Panc1 (cell line): ENCODE measurements at regions not wholly inside any gene's neighbourhood (a gene's known extent, or its start where the extent isn't known, plus 50 kb on each side); places are given as distances from the start of the nearest gene placed in this dataset.

ENCODE experiments used
- ATAC-seq: fragments of 200-7000 bp; cut with Tn5 transposase; 2 replicates; pipeline ENCODE4 v1.9.1; 2020; ENCODE audit warnings: mild to moderate bottlenecking, moderate library complexity
- BruUV-seq: library from RNA; stranded (reverse); fragments of 400-500 nt; replicated peaks from 2 replicates; lab custom pipeline; 2021; lab: Mats Ljungman, UMichigan
- CTCF ChIA-PET: fragments of 300-600 bp; sonication (Branson Sonifier 250); formaldehyde crosslinking; loops from one replicate; lab custom pipeline; 2022; ENCODE audit warnings: antibody characterized with exemption; lab: Charles Lee
- POLR2A ChIA-PET: fragments of 300-600 bp; sonication (Branson Sonifier 250); formaldehyde crosslinking; loops from one replicate; lab custom pipeline; 2022; ENCODE audit warnings: antibody characterized with exemption; lab: Charles Lee
- DNase-seq: peaks from one replicate; pipeline ENCODE4 v3.0.0-alpha.2; 2010; ENCODE audit warnings: low read depth, low spot score
- H3K27ac ChIP-seq: 2 replicates; pipeline ENCODE4 v1.5.1; 2011; ENCODE audit warnings: mild to moderate bottlenecking, low read length, inconsistent platforms
- H3K27me3 ChIP-seq: fragments of 200-500 bp; sonication (Bioruptor generic); 2 replicates; pipeline ENCODE4 v1.6.0; 2014; ENCODE audit warnings: low read length, inconsistent platforms; ENCODE audit not compliant: control insufficient read depth, insufficient read depth
- H3K36me3 ChIP-seq: fragments of 200-500 bp; sonication (Bioruptor generic); 2 replicates; pipeline ENCODE4 v1.5.1; 2014; ENCODE audit warnings: inconsistent platforms, mild to moderate bottlenecking, low read length, moderate library complexity; ENCODE audit not compliant: control insufficient read depth, insufficient read depth
- H3K4me1 ChIP-seq: 2 replicates; pipeline ENCODE4 v1.5.1; 2011; ENCODE audit warnings: inconsistent platforms, mild to moderate bottlenecking, low read length, moderate library complexity; ENCODE audit not compliant: control insufficient read depth, insufficient read depth
- H3K4me3 ChIP-seq, 2 experiments: 2 replicates each; pipeline ENCODE4 v1.5.1; 2011 to 2012; ENCODE audit warnings: low read depth in 2 of 2, low read length in 2 of 2, mild to moderate bottlenecking in 2 of 2, inconsistent platforms in 1 of 2, moderate library complexity in 1 of 2
- H3K9me3 ChIP-seq: fragments of 200-500 bp; sonication (Bioruptor generic); 2 replicates; pipeline ENCODE4 v1.5.1; 2014; ENCODE audit warnings: low read depth, mild to moderate bottlenecking, inconsistent platforms, low read length, moderate library complexity; ENCODE audit not compliant: control insufficient read depth, insufficient read depth
- POLR2AphosphoS5 ChIP-seq: IDR thresholded peaks from 2 replicates; pipeline ENCODE4 v1.6.1; 2012; ENCODE audit warnings: mild to moderate bottlenecking, low read depth, low read length, moderate library complexity
- SIN3A ChIP-seq: IDR thresholded peaks from 2 replicates; pipeline ENCODE4 v1.6.1; 2012; ENCODE audit warnings: low read depth, mild to moderate bottlenecking, low read length, moderate library complexity, borderline replicate concordance; ENCODE audit not compliant: insufficient read depth
- TCF7L2 ChIP-seq: IDR thresholded peaks from 2 replicates; pipeline ENCODE4 v1.6.1; 2011; ENCODE audit warnings: mild to moderate bottlenecking, low read depth, low read length, inconsistent platforms
- in situ Hi-C: cut with HindIII; loops from 2 replicates; pipeline ENCODE4 v1.10.0; 2016; ENCODE audit warnings: low sequenced_read_pairs, low pct_unique_long_range_greater_than_20kb
- intact Hi-C: fragments of 100-400 bp; cut with micrococcal nuclease; formaldehyde crosslinking; loops from one replicate; pipeline ENCODE4 v1.10.0; 2022; ENCODE audit not compliant: unreplicated experiment
- TF ChIP-seq, protein P1 (sequence below): fragments of 450-650 bp; IDR thresholded peaks from 2 replicates; pipeline ENCODE4 v1.5.1; 2017; ENCODE audit warnings: mild to moderate bottlenecking
- TF ChIP-seq, protein P2 (sequence below), 2 experiments: IDR thresholded peaks; 2 replicates each; pipeline ENCODE4 v1.6.1; 2011 to 2012; ENCODE audit warnings: low read depth in 2 of 2, control low read depth in 1 of 2, low read length in 1 of 2, mild to moderate bottlenecking in 1 of 2, moderate library complexity in 1 of 2; ENCODE audit not compliant: insufficient read depth in 1 of 2

DNA sequence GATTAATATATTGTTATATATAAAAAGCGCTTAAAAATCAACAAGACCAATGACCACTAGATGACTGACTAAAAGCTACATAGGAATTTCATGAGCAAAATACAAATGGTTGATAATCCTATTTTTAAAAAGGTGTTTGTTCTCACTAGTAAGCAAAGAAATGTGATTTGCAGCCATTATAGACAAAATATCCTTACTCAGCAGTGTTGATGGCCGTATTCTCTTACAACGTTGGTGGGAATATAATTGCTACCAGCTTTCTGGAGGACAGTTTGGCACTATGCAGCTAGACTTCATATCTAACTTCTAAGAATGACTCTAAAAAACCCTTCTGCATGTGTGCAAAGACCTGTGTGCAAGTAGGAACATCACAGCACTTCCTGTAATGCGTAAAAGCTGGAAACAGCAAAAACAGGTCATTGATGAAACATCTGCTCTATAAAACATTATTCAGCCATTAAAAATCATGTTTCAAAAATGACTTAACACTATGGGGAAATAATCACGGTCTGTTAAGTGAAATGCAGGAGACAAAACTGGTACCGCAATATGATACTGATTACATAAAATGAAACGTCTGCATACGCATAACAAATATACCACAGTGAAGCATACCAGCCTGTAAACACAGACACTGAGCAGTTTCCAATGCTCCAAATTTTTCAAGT, 70.1 kb upstream of the LINC01488 start:
- POLR2A ChIA-PET = interaction anchor here (0.7 to 0.8 kb wide), 2 partner anchors 14 to 540 kb away, joined by 4 to 9 read pairs; no protein-coding TSS in a partner anchor
- in situ Hi-C loops = no loop called here

DNA sequence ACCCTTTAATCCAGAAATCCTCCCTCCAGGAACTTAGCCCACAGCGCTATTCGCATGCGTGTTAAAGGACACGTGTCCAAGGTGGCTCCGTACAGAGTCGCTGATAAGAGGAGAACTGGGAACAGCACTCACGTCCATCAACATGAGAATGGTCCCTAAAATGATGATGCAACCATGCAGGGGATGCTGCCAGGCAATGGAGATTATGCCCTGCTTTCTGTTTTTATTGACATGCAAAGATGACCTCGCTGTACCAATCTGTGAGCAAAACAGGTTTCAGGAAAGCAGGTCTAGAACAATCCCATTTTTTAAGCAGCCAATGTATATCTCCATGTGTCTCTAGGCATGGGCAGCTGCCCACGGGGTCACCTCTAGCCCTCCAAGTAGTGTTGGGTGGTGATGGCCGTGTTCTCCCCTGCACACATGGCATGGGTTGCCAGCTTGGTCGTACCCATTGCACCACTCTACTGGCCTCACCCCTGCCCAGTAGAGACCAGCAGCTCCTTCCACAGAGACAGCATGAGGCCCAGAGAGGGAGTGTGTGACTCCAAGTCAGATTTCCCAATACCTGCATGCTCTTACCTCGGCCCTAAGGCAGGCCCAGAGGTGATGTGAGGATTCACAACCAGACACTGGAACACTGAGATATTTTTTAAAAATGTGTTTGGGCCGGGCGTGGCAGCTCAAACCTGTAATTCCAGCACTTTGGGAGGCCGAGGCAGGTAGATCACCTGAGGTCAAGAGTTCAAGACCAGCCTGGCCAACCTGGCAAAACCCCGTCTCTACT, 68.3 kb upstream of the LINC01488 start:
- no peaks in the 10 kb centered on the region for H3K27me3 ChIP-seq
- ChIA-PET POLR2A (no interaction called here), CTCF (interaction anchor here (0.7 kb wide), 1 partner anchor 40 kb away, joined by 6 read pairs; no protein-coding TSS in a partner anchor)
- no peak for DNase-seq
- no peak overlapping the region for H3K4me3 ChIP-seq
- TF ChIP-seq, protein P1, sequence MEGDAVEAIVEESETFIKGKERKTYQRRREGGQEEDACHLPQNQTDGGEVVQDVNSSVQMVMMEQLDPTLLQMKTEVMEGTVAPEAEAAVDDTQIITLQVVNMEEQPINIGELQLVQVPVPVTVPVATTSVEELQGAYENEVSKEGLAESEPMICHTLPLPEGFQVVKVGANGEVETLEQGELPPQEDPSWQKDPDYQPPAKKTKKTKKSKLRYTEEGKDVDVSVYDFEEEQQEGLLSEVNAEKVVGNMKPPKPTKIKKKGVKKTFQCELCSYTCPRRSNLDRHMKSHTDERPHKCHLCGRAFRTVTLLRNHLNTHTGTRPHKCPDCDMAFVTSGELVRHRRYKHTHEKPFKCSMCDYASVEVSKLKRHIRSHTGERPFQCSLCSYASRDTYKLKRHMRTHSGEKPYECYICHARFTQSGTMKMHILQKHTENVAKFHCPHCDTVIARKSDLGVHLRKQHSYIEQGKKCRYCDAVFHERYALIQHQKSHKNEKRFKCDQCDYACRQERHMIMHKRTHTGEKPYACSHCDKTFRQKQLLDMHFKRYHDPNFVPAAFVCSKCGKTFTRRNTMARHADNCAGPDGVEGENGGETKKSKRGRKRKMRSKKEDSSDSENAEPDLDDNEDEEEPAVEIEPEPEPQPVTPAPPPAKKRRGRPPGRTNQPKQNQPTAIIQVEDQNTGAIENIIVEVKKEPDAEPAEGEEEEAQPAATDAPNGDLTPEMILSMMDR = no peak
- TF ChIP-seq SIN3A (no peak), TCF7L2 (no peak), POLR2AphosphoS5 (no peak)
- TF ChIP-seq, protein P2, sequence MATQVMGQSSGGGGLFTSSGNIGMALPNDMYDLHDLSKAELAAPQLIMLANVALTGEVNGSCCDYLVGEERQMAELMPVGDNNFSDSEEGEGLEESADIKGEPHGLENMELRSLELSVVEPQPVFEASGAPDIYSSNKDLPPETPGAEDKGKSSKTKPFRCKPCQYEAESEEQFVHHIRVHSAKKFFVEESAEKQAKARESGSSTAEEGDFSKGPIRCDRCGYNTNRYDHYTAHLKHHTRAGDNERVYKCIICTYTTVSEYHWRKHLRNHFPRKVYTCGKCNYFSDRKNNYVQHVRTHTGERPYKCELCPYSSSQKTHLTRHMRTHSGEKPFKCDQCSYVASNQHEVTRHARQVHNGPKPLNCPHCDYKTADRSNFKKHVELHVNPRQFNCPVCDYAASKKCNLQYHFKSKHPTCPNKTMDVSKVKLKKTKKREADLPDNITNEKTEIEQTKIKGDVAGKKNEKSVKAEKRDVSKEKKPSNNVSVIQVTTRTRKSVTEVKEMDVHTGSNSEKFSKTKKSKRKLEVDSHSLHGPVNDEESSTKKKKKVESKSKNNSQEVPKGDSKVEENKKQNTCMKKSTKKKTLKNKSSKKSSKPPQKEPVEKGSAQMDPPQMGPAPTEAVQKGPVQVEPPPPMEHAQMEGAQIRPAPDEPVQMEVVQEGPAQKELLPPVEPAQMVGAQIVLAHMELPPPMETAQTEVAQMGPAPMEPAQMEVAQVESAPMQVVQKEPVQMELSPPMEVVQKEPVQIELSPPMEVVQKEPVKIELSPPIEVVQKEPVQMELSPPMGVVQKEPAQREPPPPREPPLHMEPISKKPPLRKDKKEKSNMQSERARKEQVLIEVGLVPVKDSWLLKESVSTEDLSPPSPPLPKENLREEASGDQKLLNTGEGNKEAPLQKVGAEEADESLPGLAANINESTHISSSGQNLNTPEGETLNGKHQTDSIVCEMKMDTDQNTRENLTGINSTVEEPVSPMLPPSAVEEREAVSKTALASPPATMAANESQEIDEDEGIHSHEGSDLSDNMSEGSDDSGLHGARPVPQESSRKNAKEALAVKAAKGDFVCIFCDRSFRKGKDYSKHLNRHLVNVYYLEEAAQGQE (IDR thresholded peaks at IDR 0.05; ENCODE audit: insufficient read depth in 1 of 2, low read depth in 2 of 2, low read length in 1 of 2) = no peak
- no peak overlapping the region for H3K27ac ChIP-seq
- H3K36me3 ChIP-seq = no peaks in the 10 kb centered on the region
- ATAC-seq = no peak
- no peaks in the 10 kb centered on the region for H3K9me3 ChIP-seq
- intact Hi-C loops (no loop called here), in situ Hi-C loops (no loop called here)
- BruUV-seq = no TSS peak
- H3K4me1 ChIP-seq = no peaks in the 10 kb centered on the region

More for the DNA sequence above, 70.1 kb upstream of the LINC01488 start:
- intact Hi-C loops = no loop called here
- no peaks in the 10 kb centered on the region for H3K36me3 ChIP-seq
- no peak overlapping the region for H3K4me3 ChIP-seq
- ATAC-seq (no peak), DNase-seq (no peak)
- no peaks in the 10 kb centered on the region for H3K9me3 ChIP-seq
- CTCF ChIA-PET = no interaction called here
- BruUV-seq = no TSS peak
- TF ChIP-seq POLR2AphosphoS5 (no peak), TCF7L2 (no peak), SIN3A (no peak)
- TF ChIP-seq, protein P2 (IDR thresholded peaks at IDR 0.05; ENCODE audit: insufficient read depth in 1 of 2, low read depth in 2 of 2, low read length in 1 of 2) = no peak
- TF ChIP-seq, protein P1 = no peak
- no peaks in the 10 kb centered on the region for H3K27me3 ChIP-seq
- H3K27ac ChIP-seq = no peak overlapping the region
- H3K4me1 ChIP-seq = no peaks in the 10 kb centered on the region
